ENCODE measurements at regions not wholly inside any gene's neighbourhood (a gene's known extent, or its start where the extent isn't known, plus 50 kb on each side); places are given as distances from the start of the nearest gene placed in this dataset.

- DNase-seq (ENCODE audit: extremely low read depth, low read depth) = no peak
- TF ChIP-seq, protein P1, sequence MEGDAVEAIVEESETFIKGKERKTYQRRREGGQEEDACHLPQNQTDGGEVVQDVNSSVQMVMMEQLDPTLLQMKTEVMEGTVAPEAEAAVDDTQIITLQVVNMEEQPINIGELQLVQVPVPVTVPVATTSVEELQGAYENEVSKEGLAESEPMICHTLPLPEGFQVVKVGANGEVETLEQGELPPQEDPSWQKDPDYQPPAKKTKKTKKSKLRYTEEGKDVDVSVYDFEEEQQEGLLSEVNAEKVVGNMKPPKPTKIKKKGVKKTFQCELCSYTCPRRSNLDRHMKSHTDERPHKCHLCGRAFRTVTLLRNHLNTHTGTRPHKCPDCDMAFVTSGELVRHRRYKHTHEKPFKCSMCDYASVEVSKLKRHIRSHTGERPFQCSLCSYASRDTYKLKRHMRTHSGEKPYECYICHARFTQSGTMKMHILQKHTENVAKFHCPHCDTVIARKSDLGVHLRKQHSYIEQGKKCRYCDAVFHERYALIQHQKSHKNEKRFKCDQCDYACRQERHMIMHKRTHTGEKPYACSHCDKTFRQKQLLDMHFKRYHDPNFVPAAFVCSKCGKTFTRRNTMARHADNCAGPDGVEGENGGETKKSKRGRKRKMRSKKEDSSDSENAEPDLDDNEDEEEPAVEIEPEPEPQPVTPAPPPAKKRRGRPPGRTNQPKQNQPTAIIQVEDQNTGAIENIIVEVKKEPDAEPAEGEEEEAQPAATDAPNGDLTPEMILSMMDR (IDR thresholded peaks at IDR 0.05; ENCODE audit: low read depth, low read length) = no peak
Observed at GRCh38 chr18:1003499-1003898, 98.8 kb downstream of the ADCYAP1 start.

DNA sequence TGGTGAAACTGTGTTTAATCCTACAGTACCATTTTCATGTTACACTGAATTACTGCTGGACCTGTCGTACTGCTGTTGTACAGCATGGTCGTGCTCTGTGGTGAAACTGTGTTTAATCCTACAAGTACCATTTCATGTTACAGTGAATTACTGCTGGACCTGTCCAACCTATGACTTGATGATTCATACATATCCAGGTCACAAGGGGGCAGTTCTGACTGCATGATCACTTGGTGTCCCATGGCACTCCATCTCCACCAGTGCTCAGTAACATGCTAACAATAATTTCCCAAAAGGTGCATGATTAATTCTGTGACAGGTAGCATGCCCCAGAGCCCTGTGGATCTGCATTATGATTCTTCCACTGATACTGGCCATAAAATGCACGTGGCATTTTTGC, 101.6 kb downstream of the ADCYAP1 start:
- DNase-seq (ENCODE audit: extremely low read depth, low read depth) = no peak

GRCh38 chr18:1006965-1007364, 102.3 kb downstream of the ADCYAP1 start:
- DNase-seq (ENCODE audit: extremely low read depth, low read depth) = no peak
- TF ChIP-seq, protein P1 (IDR thresholded peaks at IDR 0.05; ENCODE audit: low read depth, low read length) = no peak

More for the DNA sequence above, 101.6 kb downstream of the ADCYAP1 start:
- TF ChIP-seq, protein P1 (IDR thresholded peaks at IDR 0.05; ENCODE audit: low read depth, low read length) = no peak

DNA sequence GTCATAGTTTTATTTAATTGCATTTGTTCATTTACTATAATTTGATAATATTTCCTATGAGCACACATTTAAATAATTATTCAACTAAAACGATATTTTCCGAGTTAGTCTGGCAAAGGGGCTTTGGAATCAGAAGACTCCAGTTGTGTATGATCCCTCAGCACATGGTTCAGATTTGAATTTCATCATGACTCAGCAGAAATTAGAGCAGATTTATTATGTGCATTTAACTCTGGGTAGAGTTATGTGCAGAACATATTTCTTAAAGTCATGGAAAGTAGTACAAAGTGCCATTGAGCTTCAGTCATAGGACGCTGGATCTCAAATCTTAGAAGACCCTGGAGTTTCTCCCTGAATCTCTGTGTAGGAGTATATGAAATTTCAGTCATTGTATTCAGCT, 106.7 kb downstream of the ADCYAP1 start:
- DNase-seq (ENCODE audit: extremely low read depth, low read depth) = no peak
- TF ChIP-seq, protein P1 (IDR thresholded peaks at IDR 0.05; ENCODE audit: low read depth, low read length) = no peak

DNA sequence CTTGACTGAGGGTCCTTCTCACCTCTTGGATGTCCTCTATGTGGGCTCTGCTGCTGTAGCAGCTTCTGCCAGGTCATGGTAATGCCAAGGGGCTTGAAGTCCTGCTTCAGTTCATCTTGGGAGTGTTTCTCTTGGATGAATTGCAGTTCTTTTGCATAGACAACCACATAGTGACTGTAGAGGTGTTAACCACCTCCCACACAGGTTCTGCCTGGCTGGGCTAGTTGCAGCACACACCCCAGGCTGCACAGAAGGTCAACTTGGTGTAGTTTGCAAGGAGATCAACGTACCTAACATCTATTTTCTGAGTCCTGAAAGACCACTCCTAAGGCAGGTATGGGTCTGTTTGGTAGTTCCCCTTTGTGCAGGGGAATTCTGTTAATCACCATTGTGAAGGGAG, 108.1 kb downstream of the ADCYAP1 start:
- DNase-seq (ENCODE audit: extremely low read depth, low read depth) = no peak
- TF ChIP-seq, protein P1 (IDR thresholded peaks at IDR 0.05; ENCODE audit: low read depth, low read length) = no peak

DNA sequence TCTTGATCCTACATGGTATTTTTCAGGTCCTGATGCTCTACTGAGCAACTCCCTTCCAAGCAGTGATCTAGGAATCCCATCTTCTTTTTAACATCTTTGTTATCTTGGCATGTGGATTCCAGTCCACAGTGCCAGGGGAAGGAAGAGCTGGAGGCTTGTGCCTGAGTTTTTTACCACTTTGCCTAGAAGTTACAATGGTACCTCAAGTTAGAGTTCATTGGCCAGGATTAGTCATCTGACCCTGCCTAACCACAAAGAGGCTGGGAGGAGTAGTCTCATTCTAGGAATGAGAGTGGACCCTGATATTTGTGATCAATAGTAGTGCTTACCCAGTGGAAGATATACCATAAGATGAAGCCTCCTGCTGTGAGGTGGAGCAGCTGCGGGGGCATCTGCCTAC, 109.3 kb downstream of the ADCYAP1 start:
- no peak for DNase-seq (ENCODE audit: extremely low read depth, low read depth)
- TF ChIP-seq, protein P1 (IDR thresholded peaks at IDR 0.05; ENCODE audit: low read depth, low read length) = no peak

- TF ChIP-seq, protein P1 (IDR thresholded peaks at IDR 0.05; ENCODE audit: low read depth, low read length) = no peak
Observed at GRCh38 chr18:1014509-1014908, 109.8 kb downstream of the ADCYAP1 start.

More at GRCh38 chr18:1014509-1014908, 109.8 kb downstream of the ADCYAP1 start:
- DNase-seq (ENCODE audit: extremely low read depth, low read depth) = no peak

Data from AG09319 (cell line).